Left forelimb (tissue), 1 donor: ENCODE measurements at regions not wholly inside any gene's neighbourhood (a gene's known extent, or its start where the extent isn't known, plus 50 kb on each side); places are given as distances from the start of the nearest gene placed in this dataset.
"Not testable (repeated sequence)": the region's sequence is repeated elsewhere in the genome, so short reads cannot be mapped to it uniquely, and the experiment has no call there.

ENCODE experiments used
- DNase-seq: peaks from one replicate; pipeline ENCODE4 v3.0.0-alpha.2; 2018; ENCODE audit warnings: low spot score

DNA sequence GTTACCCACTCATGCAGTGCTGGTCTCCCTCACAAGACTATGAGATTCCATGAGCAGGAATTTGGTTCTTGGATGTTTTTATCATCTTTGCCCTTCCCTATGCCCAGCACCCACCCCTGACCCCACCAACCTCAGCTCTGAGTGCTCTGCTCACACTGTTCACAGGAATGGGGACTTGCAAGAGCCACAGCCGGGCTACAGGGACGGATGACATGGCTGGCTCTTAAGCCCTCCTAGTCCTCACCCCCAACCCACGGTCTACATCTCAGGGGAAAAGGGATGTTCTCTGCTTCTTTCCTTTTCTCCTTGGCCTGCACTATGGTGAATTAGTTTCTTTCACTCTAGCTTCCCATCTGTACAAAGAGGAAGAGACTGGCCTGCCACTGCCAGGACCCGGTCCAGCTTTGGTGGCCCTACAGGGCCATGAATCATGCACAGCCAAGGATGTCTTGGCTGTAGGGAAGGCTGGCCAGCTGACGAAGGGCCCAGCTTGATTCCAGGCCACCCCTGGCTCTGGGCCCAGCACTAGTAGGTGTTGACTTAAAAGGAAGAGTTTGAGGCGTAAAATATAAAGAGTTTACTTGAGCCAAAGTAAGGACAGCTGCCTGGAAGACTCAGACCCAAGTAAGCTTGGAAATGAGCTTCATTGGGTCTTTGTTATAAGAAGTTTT, 79.7 kb upstream of the MTLN start:
- not testable (repeated sequence) for DNase-seq

DNA sequence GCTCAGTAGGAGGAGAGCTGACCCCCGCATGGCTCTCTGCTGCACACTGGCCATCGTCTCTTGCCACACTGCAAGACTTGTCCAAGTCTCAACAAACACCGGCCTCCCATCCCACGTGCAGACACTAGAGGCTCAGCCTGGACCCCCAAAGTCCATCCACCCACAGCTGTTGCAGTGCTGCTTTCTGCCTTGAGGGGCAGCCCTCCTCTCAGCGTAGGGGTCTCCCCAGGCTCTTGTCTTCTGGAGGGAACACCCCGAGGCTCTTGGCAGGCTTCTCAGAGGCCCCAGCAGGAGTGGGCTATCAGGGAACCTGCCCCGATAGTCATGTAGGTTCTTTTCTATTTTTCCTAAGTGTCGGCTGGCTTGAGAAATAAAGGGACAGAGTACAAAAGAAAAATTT, 75.5 kb upstream of the MTLN start:
- DNase-seq, result not testable (repeated sequence)

DNA sequence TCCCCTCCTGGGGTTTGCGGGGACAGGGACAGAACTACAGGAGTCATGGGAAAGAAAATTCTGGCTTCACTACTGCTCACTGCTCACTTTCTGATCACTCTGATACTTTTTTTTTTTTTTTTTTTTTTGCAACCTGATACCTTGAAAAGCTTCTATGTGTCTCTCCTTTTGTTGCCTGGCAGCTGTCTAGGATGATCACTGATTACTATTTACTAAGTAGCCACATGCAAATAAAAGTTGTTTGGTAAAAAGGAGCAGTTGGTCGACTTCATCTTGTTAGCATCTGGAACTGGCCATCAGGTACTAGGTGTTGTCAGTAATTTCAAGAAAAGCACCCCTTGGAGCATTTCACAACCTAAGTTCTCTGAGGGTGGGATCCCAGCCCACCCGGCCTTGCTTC, 74.9 kb upstream of the MTLN start:
- DNase-seq, result not testable (repeated sequence)

DNA sequence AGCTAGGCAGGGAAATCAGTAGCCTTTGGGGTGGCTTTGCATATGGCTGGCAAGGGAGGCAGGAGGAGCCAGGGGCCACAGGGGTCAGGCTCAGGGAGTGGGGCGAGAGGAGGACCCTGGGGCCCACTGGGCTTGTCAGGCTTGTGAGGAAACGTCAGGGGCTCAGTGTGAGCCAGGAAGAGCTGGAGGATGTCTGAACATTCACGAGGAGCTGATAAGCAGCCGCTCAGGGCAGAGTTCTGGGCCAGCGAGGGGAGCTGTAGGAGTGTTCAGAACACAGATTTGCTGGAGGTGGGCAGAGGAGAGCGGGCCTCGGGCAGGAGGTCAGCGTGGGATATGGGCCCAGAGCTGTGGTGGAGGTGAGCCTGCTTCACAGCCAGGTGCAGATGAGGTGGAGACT, 72.7 kb upstream of the MTLN start:
- not testable (repeated sequence) for DNase-seq

DNA sequence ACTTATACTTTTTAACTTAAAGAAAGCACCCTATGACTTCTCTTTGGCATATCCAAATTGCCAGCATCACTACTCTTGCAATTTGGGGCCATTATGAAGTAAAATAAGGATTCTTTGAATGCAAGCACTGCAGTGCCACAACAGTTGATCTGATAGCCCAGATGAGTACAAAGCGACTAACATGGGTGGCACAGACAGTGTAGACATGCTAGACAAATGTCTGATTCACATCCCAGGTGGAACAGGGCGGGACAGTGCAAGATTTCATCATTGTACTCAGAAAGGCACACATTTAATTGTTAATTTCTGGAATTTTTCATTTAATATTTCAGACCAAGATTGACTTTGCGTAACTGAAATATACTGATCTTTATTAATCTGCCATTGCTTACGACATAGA, 68.5 kb upstream of the MTLN start:
- not testable (repeated sequence) for DNase-seq

DNA sequence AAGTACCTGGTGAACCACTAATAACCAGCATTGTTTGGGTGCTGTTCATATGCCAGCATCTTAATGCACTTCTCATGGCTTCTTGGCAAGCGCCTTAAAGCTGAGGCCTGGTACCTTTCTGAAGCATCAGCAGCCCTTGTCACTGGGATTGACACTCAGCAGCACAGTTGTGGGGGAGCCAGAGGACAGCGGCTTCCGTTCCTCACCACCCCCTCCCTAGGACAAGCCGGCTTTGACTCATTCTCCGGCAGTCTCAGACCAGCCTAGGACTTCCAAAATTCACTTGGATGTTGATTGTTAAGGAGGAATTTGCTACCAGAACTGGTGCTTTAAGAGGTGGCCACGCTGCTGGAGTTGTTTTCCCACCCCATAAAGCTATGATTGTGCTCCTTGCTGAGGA, 64.7 kb upstream of the MTLN start:
- not testable (repeated sequence) for DNase-seq

DNA sequence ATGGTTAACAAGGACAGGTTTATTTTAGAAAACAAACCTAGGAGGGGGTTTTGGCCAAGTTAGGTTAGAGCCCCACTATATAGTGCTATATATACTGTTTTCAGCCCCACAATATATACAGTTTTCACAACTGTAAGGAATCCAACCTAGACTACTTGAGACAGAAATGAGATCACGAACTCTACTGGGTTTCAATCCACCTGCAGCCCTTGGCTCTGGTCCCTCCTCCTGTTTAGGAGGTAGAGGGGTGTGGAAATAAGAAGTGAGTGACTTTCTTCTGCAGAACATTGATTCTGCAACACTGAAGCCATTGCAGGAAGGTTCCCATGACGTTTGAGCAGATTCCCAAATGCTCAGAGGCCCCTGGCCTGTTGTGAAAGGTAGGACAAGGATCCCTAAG, 63.7 kb upstream of the MTLN start:
- DNase-seq, result not testable (repeated sequence)

DNA sequence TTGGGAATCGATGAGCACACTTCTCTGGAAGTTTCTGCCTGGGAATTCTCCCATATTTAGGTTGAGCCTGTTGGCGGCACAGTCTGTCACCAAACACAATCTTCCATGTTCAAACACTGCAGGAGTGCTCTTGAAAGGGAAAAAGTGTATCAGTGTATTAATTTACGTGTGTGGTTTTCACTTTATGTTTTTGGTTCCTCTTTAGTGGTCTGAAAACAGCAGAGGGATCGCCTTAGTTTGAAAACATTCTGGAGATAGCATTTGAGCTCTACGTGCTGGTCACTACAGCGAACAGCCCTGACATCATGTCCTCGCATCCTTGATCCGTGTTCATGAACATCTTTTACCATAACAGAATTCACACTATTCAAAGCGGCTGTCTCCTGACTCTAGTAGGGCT, 57.3 kb upstream of the MTLN start:
- DNase-seq, result not testable (repeated sequence)

DNA sequence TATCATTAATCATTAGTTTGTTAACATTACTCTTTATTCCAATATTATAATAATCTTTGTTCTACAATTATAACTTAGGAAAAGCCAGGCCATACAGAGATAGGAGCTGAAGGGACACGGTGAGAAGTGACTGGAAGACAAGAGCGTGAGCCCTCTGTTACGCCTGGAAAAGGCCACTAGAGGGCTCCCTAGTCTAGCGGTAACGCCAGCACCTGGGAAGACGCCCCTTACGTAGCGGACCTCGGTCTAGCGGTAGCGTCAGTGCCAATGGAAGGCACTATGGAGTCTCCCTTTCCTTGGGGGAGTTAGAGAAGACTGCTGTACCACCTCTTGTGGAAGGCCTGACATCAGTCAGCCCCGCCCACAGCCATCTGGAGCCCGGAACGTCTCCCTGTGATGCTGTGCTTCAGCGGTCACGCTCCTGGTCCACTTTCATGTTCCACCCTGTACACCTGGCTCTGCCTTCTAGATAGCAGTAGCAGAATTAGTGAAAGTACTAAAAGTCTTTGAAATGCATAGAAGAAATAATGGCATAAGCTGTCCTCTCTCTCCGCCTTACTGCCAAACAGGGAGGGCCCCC, 55.6 kb upstream of the MTLN start:
- DNase-seq, result not testable (repeated sequence)

DNA sequence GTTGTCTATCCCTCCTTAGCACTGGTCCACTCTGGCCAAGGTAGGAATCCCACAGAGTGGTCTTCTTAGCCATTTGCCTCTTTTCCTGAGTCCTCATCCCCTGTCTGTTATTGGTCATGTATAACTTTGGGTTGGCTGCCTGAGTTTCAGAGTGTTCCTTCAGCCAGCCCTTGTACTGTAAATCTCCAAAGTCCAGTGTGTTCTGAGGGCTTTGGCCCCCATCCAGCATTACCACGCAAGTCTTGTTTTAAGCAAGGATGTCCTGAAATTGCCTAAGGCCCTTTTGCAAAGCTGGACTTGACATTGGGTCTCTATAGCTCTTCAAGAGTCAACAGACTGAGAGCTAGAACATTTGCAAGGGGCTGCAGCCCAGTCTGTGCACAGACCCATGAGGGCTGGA, 52.5 kb upstream of the MTLN start:
- not testable (repeated sequence) for DNase-seq

DNA sequence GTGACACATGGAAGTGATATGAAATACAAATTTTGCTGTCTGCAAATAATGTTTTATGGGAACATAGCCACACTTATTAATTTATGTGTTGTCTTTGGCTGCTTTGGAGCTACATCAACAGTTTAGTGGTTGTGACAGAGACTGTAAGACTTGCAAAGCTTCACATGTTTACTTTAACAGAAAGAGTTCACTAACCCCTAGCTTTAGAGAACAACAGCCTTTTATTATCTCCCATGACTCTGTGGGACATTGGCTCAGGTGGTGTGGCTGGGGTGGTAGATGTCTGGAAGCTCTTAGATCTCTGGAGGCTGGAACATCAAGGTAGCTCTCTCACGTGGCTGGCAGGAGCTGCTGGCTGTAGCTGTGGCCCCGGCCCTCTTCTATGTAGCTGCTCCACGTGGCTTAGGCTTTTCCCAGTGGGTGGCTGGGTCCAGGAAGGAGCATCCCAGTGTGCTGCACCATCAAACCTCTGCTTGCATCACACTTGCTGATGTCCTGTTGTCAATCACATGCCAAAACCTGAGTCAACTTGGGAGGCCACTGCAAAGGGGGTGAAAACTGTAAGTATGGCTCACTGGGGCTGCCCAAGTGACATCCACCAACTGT, 51.8 kb upstream of the MTLN start:
- not testable (repeated sequence) for DNase-seq

DNA sequence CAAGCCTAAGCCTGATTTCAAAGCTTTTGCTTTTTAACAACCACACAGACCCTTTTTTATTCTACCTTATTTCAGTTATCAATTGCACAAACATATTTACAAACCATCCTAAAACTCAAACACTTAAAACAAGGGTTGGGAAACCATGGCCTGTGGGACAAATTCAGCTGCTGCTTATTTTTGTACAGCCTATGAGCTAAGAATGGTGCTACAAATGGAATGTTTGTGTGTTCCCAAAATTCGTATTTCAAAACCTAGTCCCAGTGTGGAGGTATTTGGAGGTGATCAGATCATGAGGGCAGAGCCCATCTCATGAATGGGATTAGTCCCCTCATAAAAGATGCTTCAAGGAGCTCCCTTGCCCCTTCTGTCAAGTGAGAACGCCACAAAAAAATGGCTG, 51.1 kb upstream of the MTLN start:
- DNase-seq, result not testable (repeated sequence)
